K562 (cell line): ENCODE measurements at regions not wholly inside any gene's neighbourhood (a gene's known extent, or its start where the extent isn't known, plus 50 kb on each side); places are given as distances from the start of the nearest gene placed in this dataset.

Experiments
- FIP1L1 ChIP-seq: fragments of 200-400 bp; formaldehyde crosslinking; IDR thresholded peaks from 2 replicates; pipeline ENCODE4 v1.6.1; 2018; ENCODE audit warnings: mild to moderate bottlenecking, low read depth, low read length; ENCODE audit not compliant: poor library complexity, severe bottlenecking
- MITF ChIP-seq: IDR thresholded peaks from 2 replicates; pipeline ENCODE4 v1.6.1; 2014; ENCODE audit warnings: antibody characterized with exemption
- RBM14 ChIP-seq: fragments of 200-400 bp; formaldehyde crosslinking; IDR thresholded peaks from 2 replicates; pipeline ENCODE4 v1.6.1; 2018; ENCODE audit warnings: low read depth, mild to moderate bottlenecking, low read length, moderate library complexity, borderline replicate concordance; ENCODE audit not compliant: insufficient read depth
- ZKSCAN1 ChIP-seq: fragments of 150-350 bp; IDR thresholded peaks from 2 replicates; pipeline ENCODE4 v1.6.1; 2016; ENCODE audit warnings: low read depth, low read length
- ZNF311 ChIP-seq: fragments of 250-450 bp; sonication (Bioruptor Pico); IDR thresholded peaks from 2 replicates; pipeline ENCODE4 v1.4.0; 2020; ENCODE audit warnings: mild to moderate bottlenecking, moderate library complexity
- TF ChIP-seq, protein P1 (sequence below): fragments of 150-350 bp; IDR thresholded peaks from 2 replicates; pipeline ENCODE4 v1.6.1; 2014; ENCODE audit warnings: low read depth, mild to moderate bottlenecking, low read length, borderline replicate concordance
- TF ChIP-seq, protein P2 (sequence below): fragments of 450-650 bp; IDR thresholded peaks from 2 replicates; pipeline ENCODE4 v1.6.1; 2017; ENCODE audit warnings: antibody characterized with exemption, mild to moderate bottlenecking

DNA sequence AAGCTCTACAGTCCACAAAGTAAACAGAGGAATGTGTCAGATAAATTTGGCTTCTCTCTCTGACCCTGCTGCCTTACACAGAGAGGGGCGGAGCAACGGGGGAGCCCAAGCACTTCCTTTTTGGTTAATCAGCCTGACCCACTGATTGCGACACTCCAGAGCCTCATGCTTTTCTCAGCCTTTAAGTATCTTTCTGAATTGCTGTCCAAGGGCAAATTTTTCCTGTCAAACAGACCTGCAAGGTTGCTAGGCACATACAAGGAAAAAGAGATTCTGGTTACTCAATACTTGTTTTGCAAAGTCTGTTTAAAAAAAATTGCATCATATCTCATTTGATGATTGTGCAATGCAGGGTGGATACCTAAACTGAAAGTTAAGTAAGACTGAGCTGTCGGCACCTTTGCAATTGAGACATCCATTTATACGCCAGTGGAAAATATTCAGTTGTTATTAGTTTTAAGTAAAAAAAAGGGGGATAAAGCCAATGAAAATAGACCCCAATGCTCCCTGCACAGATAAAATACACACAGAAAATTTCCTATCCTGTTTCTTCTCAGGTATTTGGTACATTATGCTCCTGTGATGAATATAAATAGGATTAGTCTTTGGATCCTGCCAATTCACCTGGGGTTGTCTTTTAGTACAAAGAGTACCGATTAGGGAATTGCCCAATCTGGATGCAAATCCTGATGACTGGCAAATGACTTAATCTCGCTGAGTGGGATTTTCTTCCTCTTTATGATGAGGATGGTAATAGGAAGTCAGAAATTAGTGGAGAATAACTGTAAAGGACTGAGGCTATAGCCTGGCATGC, 260.2 kb upstream of the TRIB2 start (continued):
- TF ChIP-seq MITF, result no peak
- TF ChIP-seq, protein P1, sequence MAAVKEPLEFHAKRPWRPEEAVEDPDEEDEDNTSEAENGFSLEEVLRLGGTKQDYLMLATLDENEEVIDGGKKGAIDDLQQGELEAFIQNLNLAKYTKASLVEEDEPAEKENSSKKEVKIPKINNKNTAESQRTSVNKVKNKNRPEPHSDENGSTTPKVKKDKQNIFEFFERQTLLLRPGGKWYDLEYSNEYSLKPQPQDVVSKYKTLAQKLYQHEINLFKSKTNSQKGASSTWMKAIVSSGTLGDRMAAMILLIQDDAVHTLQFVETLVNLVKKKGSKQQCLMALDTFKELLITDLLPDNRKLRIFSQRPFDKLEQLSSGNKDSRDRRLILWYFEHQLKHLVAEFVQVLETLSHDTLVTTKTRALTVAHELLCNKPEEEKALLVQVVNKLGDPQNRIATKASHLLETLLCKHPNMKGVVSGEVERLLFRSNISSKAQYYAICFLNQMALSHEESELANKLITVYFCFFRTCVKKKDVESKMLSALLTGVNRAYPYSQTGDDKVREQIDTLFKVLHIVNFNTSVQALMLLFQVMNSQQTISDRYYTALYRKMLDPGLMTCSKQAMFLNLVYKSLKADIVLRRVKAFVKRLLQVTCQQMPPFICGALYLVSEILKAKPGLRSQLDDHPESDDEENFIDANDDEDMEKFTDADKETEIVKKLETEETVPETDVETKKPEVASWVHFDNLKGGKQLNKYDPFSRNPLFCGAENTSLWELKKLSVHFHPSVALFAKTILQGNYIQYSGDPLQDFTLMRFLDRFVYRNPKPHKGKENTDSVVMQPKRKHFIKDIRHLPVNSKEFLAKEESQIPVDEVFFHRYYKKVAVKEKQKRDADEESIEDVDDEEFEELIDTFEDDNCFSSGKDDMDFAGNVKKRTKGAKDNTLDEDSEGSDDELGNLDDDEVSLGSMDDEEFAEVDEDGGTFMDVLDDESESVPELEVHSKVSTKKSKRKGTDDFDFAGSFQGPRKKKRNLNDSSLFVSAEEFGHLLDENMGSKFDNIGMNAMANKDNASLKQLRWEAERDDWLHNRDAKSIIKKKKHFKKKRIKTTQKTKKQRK, result no peak
- no peak for TF ChIP-seq ZNF311 (CRISPR knock-in tag)
- no peak for TF ChIP-seq RBM14
- TF ChIP-seq ZKSCAN1, result no peak
- no peak for TF ChIP-seq FIP1L1
- TF ChIP-seq, protein P2, sequence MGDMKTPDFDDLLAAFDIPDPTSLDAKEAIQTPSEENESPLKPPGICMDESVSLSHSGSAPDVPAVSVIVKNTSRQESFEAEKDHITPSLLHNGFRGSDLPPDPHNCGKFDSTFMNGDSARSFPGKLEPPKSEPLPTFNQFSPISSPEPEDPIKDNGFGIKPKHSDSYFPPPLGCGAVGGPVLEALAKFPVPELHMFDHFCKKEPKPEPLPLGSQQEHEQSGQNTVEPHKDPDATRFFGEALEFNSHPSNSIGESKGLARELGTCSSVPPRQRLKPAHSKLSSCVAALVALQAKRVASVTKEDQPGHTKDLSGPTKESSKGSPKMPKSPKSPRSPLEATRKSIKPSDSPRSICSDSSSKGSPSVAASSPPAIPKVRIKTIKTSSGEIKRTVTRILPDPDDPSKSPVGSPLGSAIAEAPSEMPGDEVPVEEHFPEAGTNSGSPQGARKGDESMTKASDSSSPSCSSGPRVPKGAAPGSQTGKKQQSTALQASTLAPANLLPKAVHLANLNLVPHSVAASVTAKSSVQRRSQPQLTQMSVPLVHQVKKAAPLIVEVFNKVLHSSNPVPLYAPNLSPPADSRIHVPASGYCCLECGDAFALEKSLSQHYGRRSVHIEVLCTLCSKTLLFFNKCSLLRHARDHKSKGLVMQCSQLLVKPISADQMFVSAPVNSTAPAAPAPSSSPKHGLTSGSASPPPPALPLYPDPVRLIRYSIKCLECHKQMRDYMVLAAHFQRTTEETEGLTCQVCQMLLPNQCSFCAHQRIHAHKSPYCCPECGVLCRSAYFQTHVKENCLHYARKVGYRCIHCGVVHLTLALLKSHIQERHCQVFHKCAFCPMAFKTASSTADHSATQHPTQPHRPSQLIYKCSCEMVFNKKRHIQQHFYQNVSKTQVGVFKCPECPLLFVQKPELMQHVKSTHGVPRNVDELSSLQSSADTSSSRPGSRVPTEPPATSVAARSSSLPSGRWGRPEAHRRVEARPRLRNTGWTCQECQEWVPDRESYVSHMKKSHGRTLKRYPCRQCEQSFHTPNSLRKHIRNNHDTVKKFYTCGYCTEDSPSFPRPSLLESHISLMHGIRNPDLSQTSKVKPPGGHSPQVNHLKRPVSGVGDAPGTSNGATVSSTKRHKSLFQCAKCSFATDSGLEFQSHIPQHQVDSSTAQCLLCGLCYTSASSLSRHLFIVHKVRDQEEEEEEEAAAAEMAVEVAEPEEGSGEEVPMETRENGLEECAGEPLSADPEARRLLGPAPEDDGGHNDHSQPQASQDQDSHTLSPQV, result peak; percentile 75
